Cardiac fibroblast (primary cell): ENCODE measurements at regions not wholly inside any gene's neighbourhood (a gene's known extent, or its start where the extent isn't known, plus 50 kb on each side); places are given as distances from the start of the nearest gene placed in this dataset.
A peak's percentile ranks its signal among the peaks of the same experiment; 100 is the strongest.
"Not testable (repeated sequence)": the region's sequence is repeated elsewhere in the genome, so short reads cannot be mapped to it uniquely, and the experiment has no call there.

ENCODE experiments used
- DNase-seq, 2 donors: peaks; one replicate each; pipeline versions ENCODE4 v3.0.0 to v3.0.0-alpha.2; 2010; ENCODE audit warnings: low read depth in 2 of 2
- H3K4me3 ChIP-seq, 2 donors: replicated peaks in 1 of 2; 1 replicate in 1 of 2; 2 replicates in 1 of 2; pipeline ENCODE4 v1.5.1; 2011; ENCODE audit warnings: low read depth in 2 of 2, low read length in 2 of 2, mild to moderate bottlenecking in 2 of 2, moderate library complexity in 1 of 2
- TF ChIP-seq, protein P1 (sequence below): IDR thresholded peaks from one replicate; pipeline ENCODE4 v1.5.1; 2011; ENCODE audit warnings: low read depth, mild to moderate bottlenecking, low read length, inconsistent platforms

DNA sequence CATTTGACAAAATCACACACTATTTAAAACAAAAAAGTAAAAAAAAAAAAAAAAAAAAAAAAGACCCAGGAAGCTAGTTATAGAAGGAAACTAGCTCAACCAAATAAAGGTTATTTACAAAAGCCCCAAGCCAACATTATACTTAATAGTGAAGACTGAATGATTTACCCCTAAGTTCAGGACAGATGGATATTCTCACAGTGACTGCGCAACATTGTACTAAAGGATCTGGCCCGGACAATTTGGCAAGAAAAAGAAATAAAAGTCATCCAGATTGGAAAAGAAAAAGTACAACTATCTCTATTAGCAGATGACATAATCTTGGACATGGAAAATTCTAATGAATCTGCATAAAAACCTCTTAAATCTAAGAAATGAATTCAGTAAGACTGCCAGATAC is 936.0 kb upstream of the ADAMTS5 start:
- H3K4me3 ChIP-seq = not testable (repeated sequence)
- DNase-seq = peak in 1 of 2 donors; percentile 64

DNA sequence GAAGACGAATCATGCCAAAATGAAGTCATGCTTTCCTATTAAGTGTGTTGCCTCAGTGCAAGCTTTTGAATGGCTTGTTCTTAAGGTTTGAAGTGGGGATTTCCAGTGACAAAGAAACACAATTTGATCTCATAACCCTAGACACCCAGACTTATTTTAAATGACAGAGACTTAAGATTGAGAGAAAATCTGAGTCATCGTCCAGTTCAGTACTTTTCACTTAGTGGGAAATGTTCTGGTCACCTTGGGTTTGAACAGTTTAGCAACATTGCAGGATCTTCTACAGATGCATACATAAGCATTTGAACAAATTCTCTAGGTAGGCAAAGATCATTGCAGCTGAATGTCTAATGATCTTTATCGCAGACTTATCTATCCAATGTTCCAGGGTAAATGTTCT is 926.7 kb upstream of the ADAMTS5 start:
- DNase-seq = peak in 1 of 2 donors; percentile 53
- H3K4me3 ChIP-seq = not testable (repeated sequence)

DNA sequence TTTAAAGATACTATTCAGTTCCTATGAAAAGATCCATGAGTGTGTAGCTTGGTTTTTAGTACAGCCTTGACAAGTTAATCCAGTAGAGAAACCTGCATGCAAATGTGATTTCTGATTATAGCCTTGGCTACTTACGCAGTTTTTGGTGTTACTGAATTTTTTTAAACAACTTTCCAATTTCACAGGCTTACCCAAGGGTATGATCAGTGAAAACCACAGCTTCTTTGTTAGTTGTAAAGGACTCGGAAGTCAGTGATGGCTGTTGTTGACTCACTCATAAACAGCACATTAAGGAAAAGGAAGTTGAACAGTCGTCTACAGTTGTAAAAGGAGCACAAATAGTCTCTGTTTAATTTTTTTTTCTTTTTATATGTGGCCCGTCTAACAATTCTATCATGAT is 924.6 kb upstream of the ADAMTS5 start:
- DNase-seq = peak in 1 of 2 donors; percentile 46
- H3K4me3 ChIP-seq = not testable (repeated sequence)

DNA sequence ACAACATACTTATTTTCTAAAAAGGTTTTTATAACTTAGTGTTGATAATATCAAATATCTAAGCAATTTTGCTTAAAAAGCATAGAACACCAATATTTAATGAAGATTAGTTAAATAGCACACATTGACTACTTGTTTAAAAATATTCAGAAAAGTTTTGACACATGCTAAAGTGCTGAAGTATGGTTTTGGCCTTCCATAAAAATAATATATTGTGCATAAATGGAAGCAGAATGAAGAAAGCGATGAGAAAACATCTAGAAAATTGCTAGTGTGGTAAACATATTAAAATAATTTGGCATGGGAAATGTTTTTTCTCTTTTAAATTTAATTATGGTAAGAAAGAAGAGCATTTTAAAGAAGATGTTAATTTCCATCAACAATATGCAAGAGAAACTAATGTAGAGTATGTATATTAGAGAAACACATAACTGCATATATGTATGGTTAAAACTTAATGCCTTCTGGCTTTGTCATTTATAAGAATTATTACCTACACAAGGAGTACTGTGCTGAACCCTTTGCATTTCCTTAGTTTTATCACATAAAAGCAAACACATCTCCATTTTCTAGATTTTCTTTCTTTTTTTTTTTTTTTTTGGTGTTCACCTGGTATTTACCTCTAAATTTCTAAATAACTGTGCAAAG is 921.0 kb upstream of the ADAMTS5 start:
- not testable (repeated sequence) for H3K4me3 ChIP-seq, DNase-seq

DNA sequence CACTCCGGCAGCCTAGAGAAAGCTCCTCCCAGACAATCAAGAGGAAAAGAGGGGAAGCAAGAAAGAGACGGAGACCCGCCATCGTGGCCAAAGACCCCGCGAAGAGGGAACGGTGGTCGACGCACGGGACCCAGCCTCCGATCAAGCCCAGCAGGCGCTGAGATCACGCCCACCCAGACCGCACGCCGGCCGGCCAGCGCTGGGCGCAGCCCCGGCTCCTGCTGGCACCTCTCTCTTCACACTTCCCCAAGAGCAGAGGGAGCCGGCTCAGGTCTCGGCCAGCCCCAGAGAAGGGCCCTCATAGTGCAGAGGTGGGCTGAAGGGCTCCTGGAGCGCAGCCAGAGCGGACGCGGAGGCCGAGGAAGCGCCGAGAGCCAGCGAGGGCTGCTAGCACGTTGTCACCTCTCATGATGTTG is 918.4 kb upstream of the ADAMTS5 start:
- no peak for DNase-seq
- TF ChIP-seq, protein P1, sequence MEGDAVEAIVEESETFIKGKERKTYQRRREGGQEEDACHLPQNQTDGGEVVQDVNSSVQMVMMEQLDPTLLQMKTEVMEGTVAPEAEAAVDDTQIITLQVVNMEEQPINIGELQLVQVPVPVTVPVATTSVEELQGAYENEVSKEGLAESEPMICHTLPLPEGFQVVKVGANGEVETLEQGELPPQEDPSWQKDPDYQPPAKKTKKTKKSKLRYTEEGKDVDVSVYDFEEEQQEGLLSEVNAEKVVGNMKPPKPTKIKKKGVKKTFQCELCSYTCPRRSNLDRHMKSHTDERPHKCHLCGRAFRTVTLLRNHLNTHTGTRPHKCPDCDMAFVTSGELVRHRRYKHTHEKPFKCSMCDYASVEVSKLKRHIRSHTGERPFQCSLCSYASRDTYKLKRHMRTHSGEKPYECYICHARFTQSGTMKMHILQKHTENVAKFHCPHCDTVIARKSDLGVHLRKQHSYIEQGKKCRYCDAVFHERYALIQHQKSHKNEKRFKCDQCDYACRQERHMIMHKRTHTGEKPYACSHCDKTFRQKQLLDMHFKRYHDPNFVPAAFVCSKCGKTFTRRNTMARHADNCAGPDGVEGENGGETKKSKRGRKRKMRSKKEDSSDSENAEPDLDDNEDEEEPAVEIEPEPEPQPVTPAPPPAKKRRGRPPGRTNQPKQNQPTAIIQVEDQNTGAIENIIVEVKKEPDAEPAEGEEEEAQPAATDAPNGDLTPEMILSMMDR = no peak
- H3K4me3 ChIP-seq = no peak overlapping the region

DNA sequence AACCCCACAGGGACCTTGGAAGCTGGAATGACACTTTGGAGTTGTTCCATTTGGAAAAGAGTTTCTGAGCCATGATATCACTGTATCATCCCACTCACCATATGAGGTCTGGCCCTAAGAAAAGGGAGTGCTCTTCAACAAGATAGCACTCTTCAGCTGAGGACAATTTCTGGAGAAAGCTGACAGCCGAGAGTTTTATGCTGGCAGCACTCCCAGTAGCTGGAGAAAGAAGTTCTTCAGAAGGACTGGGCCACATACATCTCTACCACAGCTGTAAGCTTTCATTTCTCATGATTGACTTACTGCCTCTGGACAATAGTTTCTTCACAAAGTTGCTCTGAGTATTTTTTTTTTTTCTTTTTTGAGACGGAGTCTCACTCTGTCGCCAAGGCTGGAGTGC is 914.4 kb upstream of the ADAMTS5 start:
- not testable (repeated sequence) for H3K4me3 ChIP-seq
- DNase-seq = peak in 1 of 2 donors; percentile 79

DNA sequence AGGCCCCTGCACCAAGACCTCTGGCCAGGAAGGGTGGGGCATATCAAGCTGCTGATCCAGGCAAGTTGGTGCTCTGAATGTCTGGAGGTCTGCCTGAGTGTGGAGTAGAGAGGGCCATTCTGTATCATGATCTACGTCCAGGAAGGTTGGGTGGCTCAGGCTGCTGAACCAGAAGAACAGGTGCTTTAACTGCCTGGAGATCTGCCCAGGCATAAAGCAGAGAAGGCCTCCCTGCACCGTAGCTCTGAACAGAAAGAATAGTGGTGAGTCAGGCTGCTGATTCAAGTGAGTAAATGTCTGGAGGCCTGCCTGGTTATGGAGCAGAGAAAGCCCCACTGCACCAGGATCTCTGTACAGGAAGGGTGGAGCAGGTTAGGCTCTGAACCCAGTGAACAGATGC is 905.5 kb upstream of the ADAMTS5 start:
- not testable (repeated sequence) for H3K4me3 ChIP-seq
- DNase-seq = peak in 1 of 2 donors; percentile 61

DNA sequence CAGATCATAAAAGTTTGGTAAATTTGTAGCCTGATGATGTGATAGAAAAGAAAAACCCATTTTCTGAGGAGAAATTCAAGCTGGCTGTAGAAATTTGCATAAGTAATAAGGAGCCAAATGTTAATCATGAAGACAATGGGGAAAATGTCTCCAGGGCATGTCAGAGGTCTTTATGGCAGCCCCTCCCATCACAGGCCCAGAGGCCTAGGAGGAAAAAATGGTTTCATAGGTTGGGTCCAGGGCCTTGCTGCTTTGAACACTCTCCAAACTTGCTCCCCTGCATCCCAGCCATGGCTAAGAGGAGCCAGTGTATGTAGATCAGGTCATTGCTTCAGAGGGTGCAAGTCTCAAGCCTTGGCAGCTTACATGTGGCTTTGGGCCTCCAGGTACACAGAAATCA is 903.9 kb upstream of the ADAMTS5 start:
- not testable (repeated sequence) for DNase-seq, H3K4me3 ChIP-seq

DNA sequence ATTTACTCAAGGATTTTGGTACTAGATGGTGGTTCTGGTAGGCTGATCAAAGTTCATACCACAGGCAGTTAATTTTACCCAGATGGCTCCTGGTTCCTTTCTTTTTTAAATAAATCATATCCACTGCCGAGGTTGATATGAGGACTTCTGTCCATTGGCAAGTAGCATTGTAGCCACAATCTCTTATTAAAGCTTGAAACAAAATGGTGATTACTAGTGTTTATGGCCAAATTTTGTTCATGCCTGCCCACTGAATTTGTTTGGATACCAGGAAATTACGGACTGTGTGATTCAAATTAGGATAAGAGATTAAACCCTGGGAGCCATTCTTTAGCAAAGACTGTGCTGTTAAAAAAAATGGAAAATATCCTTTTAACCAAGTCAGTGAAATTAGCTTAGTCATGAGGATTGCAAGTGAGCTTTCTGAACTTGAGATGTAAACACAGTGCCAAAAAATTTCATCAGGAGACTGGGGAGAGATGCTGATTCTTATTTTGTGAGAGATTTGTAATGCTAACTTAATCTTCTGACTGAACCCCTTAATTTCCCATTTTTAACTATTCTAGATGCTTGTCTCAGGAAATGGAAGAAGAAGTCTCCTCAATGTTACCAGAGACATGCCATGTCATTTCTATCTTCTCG is 893.5 kb upstream of the ADAMTS5 start:
- H3K4me3 ChIP-seq = not testable (repeated sequence)
- peak; percentile 61 to 78 for DNase-seq

DNA sequence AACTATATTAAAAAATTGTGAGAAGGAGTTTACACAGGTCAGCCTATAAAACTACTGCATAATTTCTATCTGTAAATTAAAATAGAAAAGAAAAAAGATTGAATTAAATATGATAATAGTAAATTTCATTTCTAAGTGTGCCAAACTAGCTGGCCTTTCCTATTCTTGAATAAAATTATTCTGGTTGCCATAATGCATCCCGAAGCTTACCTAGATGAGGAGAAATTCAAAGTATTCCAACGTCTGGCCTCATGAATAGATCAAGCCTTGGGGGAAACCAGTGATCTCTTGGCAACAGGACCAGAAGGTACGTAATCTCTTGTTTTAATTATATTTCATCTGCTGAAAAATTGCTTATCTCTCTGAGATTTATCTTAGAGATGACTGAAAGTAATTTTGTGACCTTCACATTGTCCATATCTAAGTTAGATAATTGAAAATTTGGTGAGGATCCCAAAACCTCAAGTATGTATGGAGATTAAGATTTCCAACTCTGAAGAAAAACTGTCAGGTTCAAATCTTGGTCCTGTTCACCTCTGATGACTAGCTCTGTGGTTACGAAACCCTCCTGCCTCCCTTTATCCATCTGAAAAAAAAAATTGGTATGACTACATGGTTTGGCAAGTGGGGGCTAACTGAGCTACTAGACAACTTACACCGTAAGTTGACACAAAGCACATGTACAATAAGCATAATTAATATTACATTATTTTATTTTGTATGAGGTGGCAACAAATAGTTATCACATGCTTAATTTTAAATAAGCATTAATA is 891.4 kb upstream of the ADAMTS5 start:
- H3K4me3 ChIP-seq = not testable (repeated sequence)
- DNase-seq = peak; percentile 48 to 72

DNA sequence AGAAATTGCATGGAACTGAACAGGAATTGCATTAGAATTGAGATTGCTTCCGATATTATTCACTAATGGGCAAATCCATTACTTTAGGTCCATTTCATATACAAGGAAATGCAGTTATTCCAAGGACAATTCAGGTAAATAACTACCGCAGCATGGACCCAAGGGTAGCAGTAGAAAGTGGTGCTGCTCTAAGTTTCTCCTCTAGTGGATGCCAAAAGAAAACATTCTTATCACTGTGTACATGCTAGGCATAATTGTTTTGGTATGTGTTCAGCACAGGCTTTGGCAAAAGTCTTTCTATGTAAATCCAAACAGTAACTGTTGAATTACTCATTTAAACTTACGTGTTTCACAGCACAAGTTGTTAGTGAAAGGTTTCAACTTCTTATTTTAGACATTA is 890.1 kb upstream of the ADAMTS5 start:
- not testable (repeated sequence) for H3K4me3 ChIP-seq
- peak; percentile 22 to 56 for DNase-seq

DNA sequence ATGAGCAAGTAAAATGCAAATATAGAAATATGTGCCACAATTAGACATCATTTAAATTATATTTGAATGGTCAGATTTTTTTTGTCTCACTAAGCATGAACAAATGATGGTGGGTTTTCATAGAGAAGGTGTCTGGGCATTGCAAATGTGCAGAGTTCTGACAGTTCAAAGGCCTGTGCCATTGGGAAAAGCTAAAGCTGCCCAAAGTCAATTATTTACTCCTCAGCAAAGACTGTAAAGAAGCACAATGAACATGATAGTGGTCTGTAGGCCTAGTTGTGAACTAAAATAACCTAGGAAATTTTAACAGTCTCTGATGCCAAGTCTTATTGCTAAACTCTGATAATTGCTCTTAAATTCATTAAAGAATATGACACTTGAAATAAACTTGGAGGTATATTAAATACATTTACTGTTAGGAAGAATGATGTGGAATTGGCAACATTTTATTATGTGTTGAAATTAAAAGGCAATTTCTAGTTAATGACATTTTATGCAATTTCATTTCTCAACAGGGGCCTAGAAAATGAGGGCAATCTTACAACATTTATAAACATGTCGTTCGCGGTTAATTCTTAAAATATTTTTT is 874.3 kb upstream of the ADAMTS5 start:
- no peak overlapping the region for H3K4me3 ChIP-seq
- no peak for DNase-seq
- TF ChIP-seq, protein P1 = no peak
